Tibial nerve (tissue), 3 donors: ENCODE measurements at regions not wholly inside any gene's neighbourhood (a gene's known extent, or its start where the extent isn't known, plus 50 kb on each side); places are given as distances from the start of the nearest gene placed in this dataset.
"Not testable (repeated sequence)": the region's sequence is repeated elsewhere in the genome, so short reads cannot be mapped to it uniquely, and the experiment has no call there.

Source experiments
- CTCF ChIP-seq, 5 experiments: fragments of 200-600 bp in 3 of 5; fragments of 450-650 bp in 2 of 5; sonication (generic) in 3 of 5; IDR thresholded peaks; one replicate each; pipeline ENCODE4 v1.5.1; 2016 to 2019; ENCODE audit warnings: antibody characterized with exemption in 5 of 5, mild to moderate bottlenecking in 3 of 5, moderate library complexity in 2 of 5
- POLR2A ChIP-seq, 2 donors: fragments of 450-650 bp; IDR thresholded peaks; one replicate each; pipeline ENCODE4 v1.6.1; 2017; ENCODE audit warnings: antibody characterized with exemption in 2 of 2, mild to moderate bottlenecking in 2 of 2, moderate library complexity in 2 of 2

- not testable (repeated sequence) for TF ChIP-seq CTCF, POLR2A (IDR thresholded peaks at IDR 0.05)
Observed at GRCh38 chr15:22158243-22158642, 77.9 kb downstream of the OR4M2 start.
